H9 (cell line): ENCODE measurements at regions not wholly inside any gene's neighbourhood (a gene's known extent, or its start where the extent isn't known, plus 50 kb on each side); places are given as distances from the start of the nearest gene placed in this dataset.

Experiments
- DNase-seq: peaks from one replicate; pipeline ENCODE4 v3.0.0-alpha.2; 2017
- H2AFZ ChIP-seq: one replicate; pipeline ENCODE4 v1.6.1; 2013; ENCODE audit warnings: mild to moderate bottlenecking, low read length, control low read depth, moderate library complexity
- H2AK5ac ChIP-seq: 2 replicates; pipeline ENCODE4 v1.6.1; 2013; ENCODE audit warnings: low read length, control low read depth, mixed read lengths; ENCODE audit not compliant: insufficient read length
- H2BK120ac ChIP-seq: one replicate; pipeline ENCODE4 v1.6.1; 2013; ENCODE audit warnings: low read depth, mild to moderate bottlenecking, low read length, control low read depth, inconsistent platforms; ENCODE audit not compliant: poor library complexity, severe bottlenecking
- H2BK12ac ChIP-seq: 2 replicates; pipeline ENCODE4 v1.6.1; 2013; ENCODE audit warnings: low read length, control low read depth, mixed read lengths, low read depth; ENCODE audit not compliant: insufficient read length
- H2BK15ac ChIP-seq: 2 replicates; pipeline ENCODE4 v1.6.1; 2013; ENCODE audit warnings: low read depth, low read length, control low read depth
- H2BK20ac ChIP-seq: one replicate; pipeline ENCODE4 v1.6.1; 2013; ENCODE audit warnings: low read depth, mild to moderate bottlenecking, low read length, control low read depth, inconsistent platforms; ENCODE audit not compliant: poor library complexity, severe bottlenecking
- H2BK5ac ChIP-seq: 2 replicates; pipeline ENCODE4 v1.6.1; 2013; ENCODE audit warnings: low read length, control low read depth, mixed read lengths; ENCODE audit not compliant: insufficient read length
- H3K14ac ChIP-seq: 2 replicates; pipeline ENCODE4 v1.6.1; 2013; ENCODE audit warnings: low read length, control low read depth; ENCODE audit not compliant: insufficient read depth
- H3K18ac ChIP-seq: 2 replicates; pipeline ENCODE4 v1.6.1; 2013; ENCODE audit warnings: low read depth, mild to moderate bottlenecking, mixed read lengths, low read length, control low read depth; ENCODE audit not compliant: insufficient read length
- H3K23ac ChIP-seq: 2 replicates; pipeline ENCODE4 v1.6.1; 2013; ENCODE audit warnings: low read length, control low read depth, mixed read lengths, low read depth; ENCODE audit not compliant: insufficient read length
- H3K23me2 ChIP-seq: 2 replicates; pipeline ENCODE4 v1.6.1; 2013; ENCODE audit warnings: low read depth, mild to moderate bottlenecking, mixed read lengths, low read length, control low read depth; ENCODE audit not compliant: insufficient read length, poor library complexity, severe bottlenecking
- H3K27ac ChIP-seq: 2 replicates; pipeline ENCODE4 v1.5.1; 2013; ENCODE audit warnings: low read length, control low read depth, mixed read lengths, low read depth; ENCODE audit not compliant: insufficient read length
- H3K27me3 ChIP-seq: 2 replicates; pipeline ENCODE4 v1.6.1; 2013; ENCODE audit warnings: low read length, control low read depth, inconsistent platforms; ENCODE audit not compliant: insufficient read depth
- H3K4ac ChIP-seq: 2 replicates; pipeline ENCODE4 v1.6.1; 2013; ENCODE audit warnings: low read depth, mild to moderate bottlenecking, control low read depth, inconsistent platforms, low read length, moderate library complexity
- H3K4me1 ChIP-seq: 2 replicates; pipeline ENCODE4 v1.6.1; 2013; ENCODE audit warnings: low read length, control low read depth, inconsistent platforms; ENCODE audit not compliant: insufficient read depth
- H3K4me2 ChIP-seq: 2 replicates; pipeline ENCODE4 v1.6.1; 2013; ENCODE audit warnings: low read length, control low read depth, mixed read lengths; ENCODE audit not compliant: insufficient read length, insufficient read depth
- H3K56ac ChIP-seq: 2 replicates; pipeline ENCODE4 v1.6.1; 2013; ENCODE audit warnings: low read depth, mild to moderate bottlenecking, mixed read lengths, low read length, control low read depth; ENCODE audit not compliant: insufficient read length
- H3K79me1 ChIP-seq: 2 replicates; pipeline ENCODE4 v1.6.1; 2013; ENCODE audit warnings: low read depth, mild to moderate bottlenecking, moderate library complexity, low read length, control low read depth, inconsistent platforms; ENCODE audit not compliant: insufficient read depth, poor library complexity, severe bottlenecking
- H3K79me2 ChIP-seq: 2 replicates; pipeline ENCODE4 v1.6.1; 2013; ENCODE audit warnings: low read length, control low read depth, inconsistent platforms; ENCODE audit not compliant: insufficient read depth
- H3K9ac ChIP-seq: 2 replicates; pipeline ENCODE4 v1.6.1; 2013; ENCODE audit warnings: low read length, control low read depth, mixed read lengths; ENCODE audit not compliant: insufficient read length; ENCODE audit errors: extremely low read depth
- H3K9me3 ChIP-seq: one replicate; pipeline ENCODE4 v1.6.1; 2013; ENCODE audit warnings: low read depth, low read length, inconsistent platforms; ENCODE audit not compliant: control insufficient read depth
- H3T11ph ChIP-seq: one replicate; pipeline ENCODE4 v1.6.1; 2013; ENCODE audit warnings: mild to moderate bottlenecking, low read length, control low read depth, inconsistent platforms
- H4K20me1 ChIP-seq: one replicate; pipeline ENCODE4 v1.6.1; 2013; ENCODE audit not compliant: control insufficient read depth, insufficient read length, insufficient read depth
- H4K5ac ChIP-seq: 2 replicates; pipeline ENCODE4 v1.6.1; 2013; ENCODE audit warnings: low read depth, mild to moderate bottlenecking, mixed read lengths, low read length, control low read depth; ENCODE audit not compliant: insufficient read length
- H4K8ac ChIP-seq: replicated peaks from 2 replicates; pipeline ENCODE4 v1.6.1; 2013; ENCODE audit warnings: low read length, control low read depth, mixed read lengths, low read depth; ENCODE audit not compliant: insufficient read length
- H4K91ac ChIP-seq: 2 replicates; pipeline ENCODE4 v1.6.1; 2013; ENCODE audit warnings: low read depth, mild to moderate bottlenecking, moderate library complexity, mixed read lengths, low read length, control low read depth; ENCODE audit not compliant: insufficient read length
- H3K27ac Mint-ChIP-seq, 3 experiments: 2 replicates in 2 of 3; 3 replicates in 1 of 3; pipeline ENCODE4 v1.8.0; 2020 to 2021; ENCODE audit warnings: mixed read lengths in 3 of 3, mild to moderate bottlenecking in 1 of 3, moderate library complexity in 1 of 3
- H3K27me3 Mint-ChIP-seq: 2 replicates; pipeline ENCODE4 v1.8.0; 2021; ENCODE audit warnings: low read depth, mild to moderate bottlenecking, moderate library complexity, mixed read lengths
- H3K36me3 Mint-ChIP-seq, 3 experiments: 2 replicates in 2 of 3; 3 replicates in 1 of 3; pipeline ENCODE4 v1.8.0; 2020 to 2021; ENCODE audit warnings: low read depth in 3 of 3, mixed read lengths in 3 of 3; ENCODE audit not compliant: insufficient read depth in 1 of 3
- H3K4me1 Mint-ChIP-seq, 2 experiments: 2 replicates each; pipeline ENCODE4 v1.8.0; 2020; ENCODE audit warnings: mixed read lengths in 2 of 2
- H3K4me3 Mint-ChIP-seq, 2 experiments: 2 replicates in 1 of 2; 3 replicates in 1 of 2; pipeline ENCODE4 v1.8.0; 2020 to 2021; ENCODE audit warnings: mild to moderate bottlenecking in 2 of 2, mixed read lengths in 2 of 2, moderate library complexity in 1 of 2
- H3K9me3 Mint-ChIP-seq, 2 experiments: 2 replicates in 1 of 2; 3 replicates in 1 of 2; pipeline ENCODE4 v1.8.0; 2020; ENCODE audit warnings: mild to moderate bottlenecking in 2 of 2, mixed read lengths in 2 of 2, moderate library complexity in 1 of 2
- CTCF ChIP-seq: fragments of 200-600 bp; sonication (generic); conservative IDR thresholded peaks from 3 replicates; pipeline ENCODE4 v1.8.0; 2021; ENCODE audit warnings: antibody characterized with exemption, mild to moderate bottlenecking
- WGBS: extraction: QIAGEN DNeasy Blood & Tissue Kit; methylation state at CpG from one replicate; pipeline ENCODE4 v1.1.7; 2013; ENCODE audit warnings: missing lambda C conversion rate, low lambda C conversion rate, mixed read lengths; ENCODE audit not compliant: insufficient read length; ENCODE audit errors: extremely low coverage; 5-methylcytosine and 5-hydroxymethylcytosine counted together

- Histone ChIP-seq H2BK15ac (no peak overlapping the region), H3K18ac (no peak overlapping the region), H3K14ac (no peak overlapping the region), H4K5ac (no peak overlapping the region), H3K4me2 (no peak overlapping the region), H4K8ac (no peak overlapping the region), H3K56ac (no peak overlapping the region), H2BK5ac (no peak overlapping the region), H3K79me2 (no peaks in the 10 kb centered on the region), H2AFZ (no peak overlapping the region), H2BK120ac (no peak overlapping the region), H3K79me1 (no peaks in the 10 kb centered on the region), H2BK20ac (no peak overlapping the region), H3K27me3 (no peaks in the 10 kb centered on the region), H3K23me2 (no peaks in the 10 kb centered on the region), H3T11ph (no peak overlapping the region), H3K4me1 (no peaks in the 10 kb centered on the region; the same call in 1 of the 2 replicates), H2BK12ac (no peak overlapping the region), H3K27ac (no peak overlapping the region), H3K9me3 (no peaks in the 10 kb centered on the region), H3K9ac (no peak overlapping the region), H4K20me1 (no peaks in the 10 kb centered on the region), H3K4ac (no peak overlapping the region), H2AK5ac (no peak overlapping the region), H4K91ac (no peak overlapping the region), H3K23ac (no peak overlapping the region)
- Mint-ChIP-seq H3K27ac (no peak overlapping the region), H3K36me3 (peaks cover 0 to 4% (median 2%) of the 10 kb centered on the region in 3 experiments; a peak in 2 of 7 replicates), H3K27me3 (peaks cover 5% of the 10 kb centered on the region; the same call in 1 of the 2 replicates), H3K4me3 (no peak overlapping the region), H3K4me1 (peaks cover 6 to 8% of the 10 kb centered on the region in 2 experiments), H3K9me3 (peaks cover 0 to 2% of the 10 kb centered on the region in 2 experiments; a peak in 1 of 5 replicates)
- no peak for DNase-seq
- no CpG with 5 or more reads among the region's 4 CpGs for WGBS
- no peak for TF ChIP-seq CTCF
Measured at GRCh38 chr13:37476874-37477273, 121.7 kb downstream of the POSTN start.
